HepG2 (cell line): ENCODE measurements at regions not wholly inside any gene's neighbourhood (a gene's known extent, or its start where the extent isn't known, plus 50 kb on each side); places are given as distances from the start of the nearest gene placed in this dataset.

Source experiments
- CENPX ChIP-seq: sonication (generic); formaldehyde crosslinking; IDR thresholded peaks from 2 replicates; pipeline ENCODE4 v1.9.0; 2021; ENCODE audit warnings: mild to moderate bottlenecking, missing genetic modification reagents, moderate library complexity
- FOXJ3 ChIP-seq: sonication (generic); formaldehyde crosslinking; IDR thresholded peaks from 2 replicates; pipeline ENCODE4 v1.4.0; 2020; ENCODE audit warnings: missing genetic modification reagents, mild to moderate bottlenecking, borderline replicate concordance
- GZF1 ChIP-seq: sonication (generic); formaldehyde crosslinking; IDR thresholded peaks from 2 replicates; pipeline ENCODE4 v1.5.1; 2020; ENCODE audit warnings: mild to moderate bottlenecking, missing genetic modification reagents
- HDAC2 ChIP-seq: sonication (generic); formaldehyde crosslinking; IDR thresholded peaks from 2 replicates; pipeline ENCODE4 v1.4.0; 2020; ENCODE audit warnings: missing genetic modification reagents
- KDM6A ChIP-seq: IDR thresholded peaks from 2 replicates; pipeline ENCODE4 v1.6.1; 2016; ENCODE audit warnings: low read depth
- SETDB1 ChIP-seq: sonication (generic); formaldehyde crosslinking; IDR thresholded peaks from 2 replicates; pipeline ENCODE4 v1.5.1; 2020; ENCODE audit warnings: missing genetic modification reagents, mild to moderate bottlenecking, borderline replicate concordance
- SRSF9 ChIP-seq: fragments of 200-400 bp; formaldehyde crosslinking; IDR thresholded peaks from 2 replicates; pipeline ENCODE4 v1.6.1; 2018; ENCODE audit warnings: borderline replicate concordance, mild to moderate bottlenecking, low read depth, low read length; ENCODE audit not compliant: insufficient read depth, poor library complexity, severe bottlenecking
- ZMAT3 ChIP-seq: sonication (generic); formaldehyde crosslinking; conservative IDR thresholded peaks from 2 replicates; pipeline ENCODE4 v1.7.0; 2021; ENCODE audit warnings: missing genetic modification reagents
- ZNF296 ChIP-seq: sonication (generic); formaldehyde crosslinking; conservative IDR thresholded peaks from 2 replicates; pipeline ENCODE4 v1.5.0; 2020; ENCODE audit warnings: mild to moderate bottlenecking, missing genetic modification reagents
- ZNF431 ChIP-seq: sonication (generic); formaldehyde crosslinking; IDR thresholded peaks from 2 replicates; pipeline ENCODE4 v1.9.0; 2022; ENCODE audit warnings: missing genetic modification reagents, low read depth, mild to moderate bottlenecking, borderline replicate concordance
- ZNF501 ChIP-seq: sonication (generic); formaldehyde crosslinking; IDR thresholded peaks from 2 replicates; pipeline ENCODE4 v1.5.1; 2020; ENCODE audit warnings: mild to moderate bottlenecking, moderate library complexity, missing genetic modification reagents
- ZNF572 ChIP-seq: sonication (generic); formaldehyde crosslinking; IDR thresholded peaks from 2 replicates; pipeline ENCODE4 v1.5.1; 2020; ENCODE audit warnings: mild to moderate bottlenecking, missing genetic modification reagents
- ZNF775 ChIP-seq: sonication (generic); formaldehyde crosslinking; IDR thresholded peaks from 2 replicates; pipeline ENCODE4 v1.4.0; 2020; ENCODE audit warnings: missing genetic modification reagents, mild to moderate bottlenecking, moderate library complexity, borderline replicate concordance
- ZSCAN21 ChIP-seq: sonication (generic); formaldehyde crosslinking; IDR thresholded peaks from 2 replicates; pipeline ENCODE4 v1.8.0; 2022; ENCODE audit warnings: mild to moderate bottlenecking, missing genetic modification reagents, moderate library complexity, borderline replicate concordance
- ZSCAN29 ChIP-seq: sonication (generic); formaldehyde crosslinking; conservative IDR thresholded peaks from 2 replicates; pipeline ENCODE4 v1.4.0; 2020; ENCODE audit warnings: mild to moderate bottlenecking, missing genetic modification reagents
- TF ChIP-seq, protein P1 (sequence below): sonication (generic); formaldehyde crosslinking; IDR thresholded peaks from 2 replicates; pipeline ENCODE4 v1.4.0; 2020; ENCODE audit warnings: missing genetic modification reagents, mild to moderate bottlenecking, borderline replicate concordance
- TF ChIP-seq, protein P2 (sequence below): IDR thresholded peaks from 2 replicates; pipeline ENCODE4 v1.6.1; 2012; ENCODE audit warnings: inconsistent platforms
- TF ChIP-seq, protein P3 (sequence below), 2 experiments: sonication (generic) in 1 of 2; formaldehyde crosslinking in 1 of 2; IDR thresholded peaks; 2 replicates each; pipeline versions ENCODE4 v1.5.1 to v1.6.1; 2011 to 2020; ENCODE audit warnings: borderline replicate concordance in 1 of 2, low read depth in 1 of 2, low read length in 1 of 2, mild to moderate bottlenecking in 1 of 2, missing genetic modification reagents in 1 of 2, moderate library complexity in 1 of 2
- TF ChIP-seq, protein P4 (sequence below): sonication (generic); formaldehyde crosslinking; IDR thresholded peaks from 2 replicates; pipeline ENCODE4 v1.9.0; 2021; ENCODE audit warnings: missing genetic modification reagents, mild to moderate bottlenecking, borderline replicate concordance
- TF ChIP-seq, protein P5 (sequence below): sonication (generic); formaldehyde crosslinking; IDR thresholded peaks from 2 replicates; pipeline ENCODE4 v1.5.1; 2020; ENCODE audit warnings: missing genetic modification reagents, mild to moderate bottlenecking, borderline replicate concordance

DNA sequence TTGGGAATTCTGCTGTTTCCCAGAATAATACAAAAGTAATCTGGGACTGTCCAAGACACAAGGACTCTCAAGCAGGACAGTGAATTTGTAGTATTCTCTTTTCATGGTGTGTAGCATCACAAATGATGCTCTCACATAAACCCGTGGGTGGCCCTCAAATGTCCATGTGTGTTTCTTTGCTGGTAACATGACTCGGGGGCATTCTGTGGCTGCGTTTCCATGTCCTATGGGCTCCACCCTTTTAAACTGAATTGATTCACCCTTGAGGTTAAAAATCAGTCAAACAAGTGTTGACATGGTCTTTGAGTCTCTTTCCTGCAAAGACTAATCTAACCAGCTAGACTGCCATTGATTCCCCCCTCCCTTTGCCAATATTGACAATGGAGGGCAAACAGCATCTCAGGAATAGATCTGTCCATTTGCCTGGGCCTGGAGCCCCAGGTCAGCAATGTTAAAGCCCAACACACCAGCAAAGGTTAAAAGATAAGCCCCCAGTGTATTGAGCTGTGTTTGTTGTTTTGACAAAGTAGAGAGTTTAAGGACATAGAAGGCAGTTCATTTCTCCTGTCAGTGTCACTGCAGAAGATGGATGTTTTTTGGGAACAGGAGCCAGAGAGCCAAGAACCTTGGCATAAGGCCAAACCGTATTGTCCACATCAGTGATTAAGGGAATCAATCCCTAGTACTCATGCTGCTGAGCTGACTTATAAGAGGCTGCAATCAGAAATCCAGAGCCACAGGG, 117.1 kb upstream of the COX10 start (continued):
- TF ChIP-seq, protein P1, sequence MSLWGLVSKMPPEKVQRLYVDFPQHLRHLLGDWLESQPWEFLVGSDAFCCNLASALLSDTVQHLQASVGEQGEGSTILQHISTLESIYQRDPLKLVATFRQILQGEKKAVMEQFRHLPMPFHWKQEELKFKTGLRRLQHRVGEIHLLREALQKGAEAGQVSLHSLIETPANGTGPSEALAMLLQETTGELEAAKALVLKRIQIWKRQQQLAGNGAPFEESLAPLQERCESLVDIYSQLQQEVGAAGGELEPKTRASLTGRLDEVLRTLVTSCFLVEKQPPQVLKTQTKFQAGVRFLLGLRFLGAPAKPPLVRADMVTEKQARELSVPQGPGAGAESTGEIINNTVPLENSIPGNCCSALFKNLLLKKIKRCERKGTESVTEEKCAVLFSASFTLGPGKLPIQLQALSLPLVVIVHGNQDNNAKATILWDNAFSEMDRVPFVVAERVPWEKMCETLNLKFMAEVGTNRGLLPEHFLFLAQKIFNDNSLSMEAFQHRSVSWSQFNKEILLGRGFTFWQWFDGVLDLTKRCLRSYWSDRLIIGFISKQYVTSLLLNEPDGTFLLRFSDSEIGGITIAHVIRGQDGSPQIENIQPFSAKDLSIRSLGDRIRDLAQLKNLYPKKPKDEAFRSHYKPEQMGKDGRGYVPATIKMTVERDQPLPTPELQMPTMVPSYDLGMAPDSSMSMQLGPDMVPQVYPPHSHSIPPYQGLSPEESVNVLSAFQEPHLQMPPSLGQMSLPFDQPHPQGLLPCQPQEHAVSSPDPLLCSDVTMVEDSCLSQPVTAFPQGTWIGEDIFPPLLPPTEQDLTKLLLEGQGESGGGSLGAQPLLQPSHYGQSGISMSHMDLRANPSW, result no peak
- TF ChIP-seq, protein P2, sequence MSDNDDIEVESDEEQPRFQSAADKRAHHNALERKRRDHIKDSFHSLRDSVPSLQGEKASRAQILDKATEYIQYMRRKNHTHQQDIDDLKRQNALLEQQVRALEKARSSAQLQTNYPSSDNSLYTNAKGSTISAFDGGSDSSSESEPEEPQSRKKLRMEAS, result 0 out of 2 replicates have a peak, but pooled peaks have one; percentile 23
- TF ChIP-seq, protein P3, sequence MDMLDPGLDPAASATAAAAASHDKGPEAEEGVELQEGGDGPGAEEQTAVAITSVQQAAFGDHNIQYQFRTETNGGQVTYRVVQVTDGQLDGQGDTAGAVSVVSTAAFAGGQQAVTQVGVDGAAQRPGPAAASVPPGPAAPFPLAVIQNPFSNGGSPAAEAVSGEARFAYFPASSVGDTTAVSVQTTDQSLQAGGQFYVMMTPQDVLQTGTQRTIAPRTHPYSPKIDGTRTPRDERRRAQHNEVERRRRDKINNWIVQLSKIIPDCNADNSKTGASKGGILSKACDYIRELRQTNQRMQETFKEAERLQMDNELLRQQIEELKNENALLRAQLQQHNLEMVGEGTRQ (IDR thresholded peaks at IDR 0.05; ENCODE audit: low read depth, low read length), result no peak
- TF ChIP-seq, protein P3 (CRISPR knock-in tag; IDR thresholded peaks at IDR 0.05; ENCODE audit: borderline replicate concordance), result no peak
- TF ChIP-seq ZMAT3 (CRISPR knock-in tag), result no peak
- peak; percentile 94 for TF ChIP-seq HDAC2 (CRISPR knock-in tag)
- peak; percentile 77; the same call in 1 of the 2 replicates for TF ChIP-seq ZNF572
- peak; percentile 86; the same call in 1 of the 2 replicates for TF ChIP-seq FOXJ3 (CRISPR knock-in tag)
- TF ChIP-seq CENPX (CRISPR knock-in tag), result no peak
- TF ChIP-seq, protein P4, sequence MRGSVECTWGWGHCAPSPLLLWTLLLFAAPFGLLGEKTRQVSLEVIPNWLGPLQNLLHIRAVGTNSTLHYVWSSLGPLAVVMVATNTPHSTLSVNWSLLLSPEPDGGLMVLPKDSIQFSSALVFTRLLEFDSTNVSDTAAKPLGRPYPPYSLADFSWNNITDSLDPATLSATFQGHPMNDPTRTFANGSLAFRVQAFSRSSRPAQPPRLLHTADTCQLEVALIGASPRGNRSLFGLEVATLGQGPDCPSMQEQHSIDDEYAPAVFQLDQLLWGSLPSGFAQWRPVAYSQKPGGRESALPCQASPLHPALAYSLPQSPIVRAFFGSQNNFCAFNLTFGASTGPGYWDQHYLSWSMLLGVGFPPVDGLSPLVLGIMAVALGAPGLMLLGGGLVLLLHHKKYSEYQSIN (CRISPR knock-in tag), result no peak
- no peak for TF ChIP-seq GZF1 (CRISPR knock-in tag)
- TF ChIP-seq, protein P5, sequence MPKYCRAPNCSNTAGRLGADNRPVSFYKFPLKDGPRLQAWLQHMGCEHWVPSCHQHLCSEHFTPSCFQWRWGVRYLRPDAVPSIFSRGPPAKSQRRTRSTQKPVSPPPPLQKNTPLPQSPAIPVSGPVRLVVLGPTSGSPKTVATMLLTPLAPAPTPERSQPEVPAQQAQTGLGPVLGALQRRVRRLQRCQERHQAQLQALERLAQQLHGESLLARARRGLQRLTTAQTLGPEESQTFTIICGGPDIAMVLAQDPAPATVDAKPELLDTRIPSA (CRISPR knock-in tag), result no peak
- TF ChIP-seq ZNF431, result peak; percentile 51; the same call in 1 of the 2 replicates
- peak; percentile 50; the same call in 1 of the 2 replicates for TF ChIP-seq KDM6A (CRISPR knock-in tag)
- peak; percentile 84; the same call in 1 of the 2 replicates for TF ChIP-seq ZNF501
- 0 out of 2 replicates have a peak, but pooled peaks have one; percentile 65 for TF ChIP-seq ZSCAN21
- TF ChIP-seq ZSCAN29 (CRISPR knock-in tag), result peak; percentile 79; the same call in 1 of the 2 replicates
- TF ChIP-seq SETDB1, result no peak
- no peak for TF ChIP-seq SRSF9
- TF ChIP-seq ZNF775 (CRISPR knock-in tag), result no peak
- TF ChIP-seq ZNF296, result no peak
